ENCODE measurements at regions not wholly inside any gene's neighbourhood (a gene's known extent, or its start where the extent isn't known, plus 50 kb on each side); places are given as distances from the start of the nearest gene placed in this dataset.

DNA sequence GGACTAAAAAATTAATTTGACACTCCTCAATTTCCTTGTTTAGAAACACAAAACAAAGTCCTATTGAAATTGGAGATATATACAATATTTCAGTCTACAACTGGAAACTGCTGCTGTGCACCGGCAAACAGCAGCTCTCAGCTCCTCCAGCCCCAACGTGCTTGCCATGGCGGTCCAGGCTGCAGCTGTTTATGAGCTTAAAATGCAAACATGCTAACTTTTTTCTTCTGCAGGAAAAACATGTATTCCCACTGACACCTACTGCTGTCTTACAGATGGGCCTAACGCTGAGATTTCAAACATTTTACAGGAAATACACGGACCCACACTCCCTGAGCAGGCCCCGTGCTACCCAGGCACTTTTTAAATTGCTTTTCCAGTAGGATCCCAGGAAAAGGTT lies 195.5 kb downstream of the BCL11A start:
- H2AK5ac ChIP-seq (ENCODE audit: low read depth, low read length) = no peak overlapping the region
- no peak overlapping the region for H3K56ac ChIP-seq (replicated peaks; ENCODE audit: insufficient read length, low read depth, low read length)
- no peaks in the 10 kb centered on the region for H3K9me3 ChIP-seq (ENCODE audit: insufficient read depth in 2 of 2, low read depth in 1 of 2, low read length in 1 of 2)
- H2BK12ac ChIP-seq (ENCODE audit: low read depth, low read length) = no peak overlapping the region
- H2AFZ ChIP-seq (ENCODE audit: low read length) = no peak overlapping the region
- FAIRE-seq = no peak
- no peak overlapping the region for H3K4me3 ChIP-seq (ENCODE audit: extremely low read depth in 1 of 4, insufficient read depth in 2 of 4, low read depth in 3 of 4, low read length in 4 of 4)
- H4K8ac ChIP-seq (ENCODE audit: extremely low read depth, insufficient read depth, low read length) = no peak overlapping the region
- H4K91ac ChIP-seq (replicated peaks; ENCODE audit: insufficient read length, low read length) = no peak overlapping the region
- no peak overlapping the region for H4K5ac ChIP-seq (ENCODE audit: insufficient read length, low read depth, low read length)
- H4K20me1 ChIP-seq (replicated peaks in 1 of 2; ENCODE audit: control insufficient read depth in 1 of 2, insufficient read depth in 2 of 2, low read length in 2 of 2) = no peaks in the 10 kb centered on the region
- H3K27ac ChIP-seq (ENCODE audit: low read depth, low read length) = no peak overlapping the region
- H2BK120ac ChIP-seq (replicated peaks; ENCODE audit: low read depth, low read length) = no peak overlapping the region
- H3K36me3 ChIP-seq (ENCODE audit: control insufficient read depth in 2 of 4, insufficient read depth in 4 of 4, low read length in 3 of 4) = no peaks in the 10 kb centered on the region
- no peak overlapping the region for H3K23ac ChIP-seq (ENCODE audit: insufficient read length)
- 74% methylated on average over 6 of the region's 6 CpGs; no CpG with 5 or more reads in 1 of the 2 experiments for WGBS, 2 experiments (ENCODE audit: extremely low coverage in 1 of 2, insufficient coverage in 1 of 2, insufficient read length in 1 of 2, insufficient replicate concordance in 2 of 2, low coverage in 1 of 2, low lambda C conversion rate in 2 of 2, missing lambda C conversion rate in 1 of 2)
- H3K23me2 ChIP-seq (ENCODE audit: low read depth, low read length) = no peaks in the 10 kb centered on the region; the same call in 1 of the 2 replicates
- H3K4ac ChIP-seq (replicated peaks; ENCODE audit: insufficient read length, low read depth, low read length) = no peak overlapping the region
- H2BK5ac ChIP-seq (ENCODE audit: low read depth, low read length) = no peak overlapping the region
- H3K79me1 ChIP-seq (ENCODE audit: low read depth, low read length) = no peaks in the 10 kb centered on the region
- no peak overlapping the region for H3K4me2 ChIP-seq (ENCODE audit: insufficient read depth in 1 of 2, low read depth in 2 of 2, low read length in 2 of 2)
- ChIA-PET POLR2A (ENCODE audit: partially characterized antibody) (interaction anchor here (1.2 kb wide), 1 partner anchor 39 kb away, joined by 3 read pairs; no protein-coding TSS in a partner anchor), CTCF (ENCODE audit: partially characterized antibody) (interaction anchor here (0.9 to 1.0 kb wide), 2 partner anchors 61 to 82 kb away, joined by 3 to 5 read pairs; no protein-coding TSS in a partner anchor)
- no peak overlapping the region for H3K9ac ChIP-seq (replicated peaks in 1 of 4; ENCODE audit: extremely low read depth in 1 of 4, low read depth in 3 of 4, low read length in 3 of 4)
- no peaks in the 10 kb centered on the region; a peak in 4 of 7 replicates for H3K4me1 ChIP-seq (replicated peaks in 1 of 4; ENCODE audit: control insufficient read depth in 3 of 4, insufficient read depth in 4 of 4, low read length in 3 of 4)
- H3K18ac ChIP-seq (ENCODE audit: extremely low read depth, low read length) = no peak overlapping the region
- H2BK15ac ChIP-seq (ENCODE audit: low read length) = no peak overlapping the region
- H2BK20ac ChIP-seq (ENCODE audit: low read length) = no peak overlapping the region
- no peak overlapping the region for H3K14ac ChIP-seq (ENCODE audit: insufficient read length)
- no peak for DNase-seq (ENCODE audit: low read depth in 1 of 2, low spot score in 2 of 2)
- H3K79me2 ChIP-seq (ENCODE audit: control insufficient read depth in 1 of 2, insufficient read depth in 2 of 2, low read length in 2 of 2) = no peaks in the 10 kb centered on the region
- no peaks in the 10 kb centered on the region for H3K27me3 ChIP-seq (replicated peaks in 1 of 4; ENCODE audit: control insufficient read depth in 3 of 4, extremely low read depth in 1 of 4, insufficient read depth in 3 of 4, low read length in 3 of 4)
- no peak for TF ChIP-seq CTBP2 (IDR thresholded peaks at IDR 0.05; ENCODE audit: borderline replicate concordance, insufficient read depth, insufficient read length, low read length)
- TF ChIP-seq SIN3A (conservative IDR thresholded peaks at IDR 0.05 in 1 of 2, IDR thresholded peaks at IDR 0.05 in 1 of 2; ENCODE audit: low read depth in 1 of 2, low read length in 2 of 2) = no peak
- TF ChIP-seq TBP (IDR thresholded peaks at IDR 0.05; ENCODE audit: low read depth, low read length) = no peak
- TF ChIP-seq, protein P1, sequence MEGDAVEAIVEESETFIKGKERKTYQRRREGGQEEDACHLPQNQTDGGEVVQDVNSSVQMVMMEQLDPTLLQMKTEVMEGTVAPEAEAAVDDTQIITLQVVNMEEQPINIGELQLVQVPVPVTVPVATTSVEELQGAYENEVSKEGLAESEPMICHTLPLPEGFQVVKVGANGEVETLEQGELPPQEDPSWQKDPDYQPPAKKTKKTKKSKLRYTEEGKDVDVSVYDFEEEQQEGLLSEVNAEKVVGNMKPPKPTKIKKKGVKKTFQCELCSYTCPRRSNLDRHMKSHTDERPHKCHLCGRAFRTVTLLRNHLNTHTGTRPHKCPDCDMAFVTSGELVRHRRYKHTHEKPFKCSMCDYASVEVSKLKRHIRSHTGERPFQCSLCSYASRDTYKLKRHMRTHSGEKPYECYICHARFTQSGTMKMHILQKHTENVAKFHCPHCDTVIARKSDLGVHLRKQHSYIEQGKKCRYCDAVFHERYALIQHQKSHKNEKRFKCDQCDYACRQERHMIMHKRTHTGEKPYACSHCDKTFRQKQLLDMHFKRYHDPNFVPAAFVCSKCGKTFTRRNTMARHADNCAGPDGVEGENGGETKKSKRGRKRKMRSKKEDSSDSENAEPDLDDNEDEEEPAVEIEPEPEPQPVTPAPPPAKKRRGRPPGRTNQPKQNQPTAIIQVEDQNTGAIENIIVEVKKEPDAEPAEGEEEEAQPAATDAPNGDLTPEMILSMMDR (IDR thresholded peaks at IDR 0.05; ENCODE audit: control extremely low read depth in 1 of 3, insufficient read depth in 1 of 3, low read depth in 1 of 3, low read length in 3 of 3) = no peak
- no peak for TF ChIP-seq SRF (IDR thresholded peaks at IDR 0.05; ENCODE audit: low read depth, low read length)
- TF ChIP-seq TCF12 (IDR thresholded peaks at IDR 0.05; ENCODE audit: low read depth, low read length) = no peak
- TF ChIP-seq BCL11A (IDR thresholded peaks at IDR 0.05; ENCODE audit: low read depth in 2 of 2, low read length in 2 of 2) = no peak
- no peak for TF ChIP-seq TEAD4 (IDR thresholded peaks at IDR 0.05; ENCODE audit: low read depth, low read length)
- TF ChIP-seq GABPA (IDR thresholded peaks at IDR 0.05; ENCODE audit: borderline replicate concordance, insufficient read depth, low read length) = no peak
- no peak for TF ChIP-seq KDM1A (IDR thresholded peaks at IDR 0.05; ENCODE audit: borderline replicate concordance, low read length)
- TF ChIP-seq MAFK (IDR thresholded peaks at IDR 0.05; ENCODE audit: low read depth, low read length) = no peak
- no peak for TF ChIP-seq GTF2F1 (IDR thresholded peaks at IDR 0.05; ENCODE audit: borderline replicate concordance, low read depth, low read length)
